Activated naive CD4-positive, alpha-beta T cell treated with anti-CD3 and anti-CD28 coated beads, Interleukin-2, amount 50 U/mL, for 72 hours (primary cell): ENCODE measurements at regions not wholly inside any gene's neighbourhood (a gene's known extent, or its start where the extent isn't known, plus 50 kb on each side); places are given as distances from the start of the nearest gene placed in this dataset.

Source experiments
- ATAC-seq, 2 donors: fragments of 150-1000 bp; cut with Tn5 transposase; 2 replicates each; pipeline ENCODE4 v1.10.0; 2021; ENCODE audit warnings: mild to moderate bottlenecking in 2 of 2, moderate library complexity in 2 of 2
- DNase-seq, 2 donors: peaks; one replicate each; pipeline ENCODE4 v3.0.0; 2021 to 2022; ENCODE audit warnings: low spot score in 2 of 2
- H3K27ac Mint-ChIP-seq, 2 donors: one replicate each; pipeline ENCODE4 v1.8.0; 2022; ENCODE audit warnings: mild to moderate bottlenecking in 2 of 2, mixed read lengths in 2 of 2
- H3K36me3 Mint-ChIP-seq, 2 donors: one replicate each; pipeline ENCODE4 v1.8.0; 2022; ENCODE audit warnings: mixed read lengths in 2 of 2
- H3K9me3 Mint-ChIP-seq, 2 donors: one replicate each; pipeline ENCODE4 v1.8.0; 2022; ENCODE audit warnings: mixed read lengths in 2 of 2

DNA sequence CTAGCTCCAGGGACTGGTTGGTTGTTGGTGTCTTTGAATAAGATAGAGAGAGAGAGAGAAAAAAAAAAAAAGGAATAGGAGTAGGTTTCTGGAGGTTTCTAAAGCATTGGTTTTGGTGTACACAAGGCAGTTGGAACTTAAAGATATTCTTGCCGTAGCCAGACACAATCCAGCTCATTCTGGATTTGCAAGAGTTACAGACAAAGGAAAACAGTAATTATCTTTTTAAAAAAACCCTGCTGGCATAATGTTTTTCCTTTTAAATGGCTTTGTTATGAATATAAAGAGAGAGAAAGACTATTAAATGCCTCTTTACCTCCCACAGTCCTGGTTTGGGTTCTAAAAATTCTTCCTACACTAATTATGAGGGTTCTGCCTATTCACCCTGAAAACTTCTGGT, 120.4 kb upstream of the RAG2 start:
- Mint-ChIP-seq H3K9me3 (no peaks in the 10 kb centered on the region), H3K27ac (no peak overlapping the region)
- ATAC-seq, result no peak

DNA sequence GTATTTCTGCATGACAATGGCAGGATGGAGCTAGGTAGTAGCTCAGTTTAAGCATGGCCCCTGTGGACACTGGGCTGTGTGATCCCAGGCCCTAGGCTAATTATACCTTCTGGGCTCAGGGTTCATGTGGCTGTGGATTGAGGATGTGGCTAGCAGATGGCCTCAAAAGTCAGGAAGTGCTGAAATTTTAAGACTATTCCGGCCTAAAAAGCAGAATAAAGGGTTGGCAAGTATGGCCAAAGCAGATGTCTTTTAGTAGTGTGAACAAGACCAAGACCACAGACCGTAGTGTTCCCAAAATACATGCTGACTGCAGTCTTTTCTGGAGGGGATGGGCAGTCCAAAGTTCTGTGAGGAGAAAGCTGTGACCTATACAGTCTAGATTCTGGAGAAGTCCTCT, 115.7 kb upstream of the RAG2 start:
- DNase-seq (no peak), ATAC-seq (no peak)
- Mint-ChIP-seq H3K36me3 (no peaks in the 10 kb centered on the region), H3K9me3 (no peaks in the 10 kb centered on the region), H3K27ac (no peak overlapping the region)

More for the DNA sequence above, 120.4 kb upstream of the RAG2 start:
- DNase-seq, result no peak
- H3K36me3 Mint-ChIP-seq, result no peaks in the 10 kb centered on the region

DNA sequence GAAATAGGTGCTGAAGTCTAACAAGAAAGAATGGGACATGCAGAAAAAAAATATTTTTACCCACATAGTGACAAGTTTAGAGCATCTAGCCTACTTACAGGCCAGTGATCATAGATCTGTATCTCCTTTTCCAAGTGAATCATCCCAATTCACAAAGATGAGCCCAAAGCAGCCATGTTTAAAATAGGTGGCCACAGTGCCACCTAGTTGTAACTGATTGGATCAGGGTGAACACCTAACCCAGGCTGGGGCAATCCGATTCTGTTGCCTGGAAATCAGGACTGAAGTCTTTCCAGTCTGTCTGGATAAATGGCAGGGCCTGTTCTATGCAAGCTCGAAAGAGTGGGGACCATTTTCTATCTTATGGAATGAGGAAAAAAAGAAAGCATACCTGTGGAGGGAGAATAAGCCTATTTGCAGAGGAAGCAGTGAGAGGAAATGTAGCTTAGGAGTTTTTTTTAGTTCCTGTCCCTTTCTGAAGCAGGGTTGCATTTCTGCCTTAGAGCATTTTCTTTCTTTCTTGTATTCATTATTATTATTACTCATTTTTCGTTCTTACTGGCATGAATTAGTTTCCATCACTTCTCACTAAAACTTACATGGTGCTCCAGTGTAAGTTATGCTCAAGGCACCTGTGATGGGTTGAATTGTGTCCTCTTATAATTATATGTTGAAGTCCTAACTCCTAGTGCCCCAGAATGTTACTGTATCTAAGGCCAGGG, 113.2 kb upstream of the RAG2 start:
- no peaks in the 10 kb centered on the region for H3K36me3 Mint-ChIP-seq
- no peak overlapping the region for H3K27ac Mint-ChIP-seq
- DNase-seq, result no peak
- no peaks in the 10 kb centered on the region for H3K9me3 Mint-ChIP-seq
- ATAC-seq, result no peak
